HCT116 (cell line): ENCODE measurements at regions not wholly inside any gene's neighbourhood (a gene's known extent, or its start where the extent isn't known, plus 50 kb on each side); places are given as distances from the start of the nearest gene placed in this dataset.

Experiments used
- ATAC-seq: fragments of 200-7000 bp; cut with Tn5 transposase; 2 replicates; pipeline ENCODE4 v1.9.1; 2020; ENCODE audit warnings: mild to moderate bottlenecking, moderate library complexity
- BruUV-seq: library from RNA; stranded (reverse); fragments of 400-500 nt; replicated peaks from 2 replicates; lab custom pipeline; 2021; lab: Mats Ljungman, UMichigan
- CTCF ChIA-PET: fragments of 300-600 bp; sonication (Branson Sonifier 250); formaldehyde crosslinking; loops from one replicate; lab custom pipeline; 2021; ENCODE audit warnings: antibody characterized with exemption; lab: Charles Lee
- POLR2A ChIA-PET: fragments of 300-600, 350-600 bp; sonication (Branson Sonifier 250); formaldehyde crosslinking; loops from one replicate; lab custom pipeline; 2021; ENCODE audit warnings: antibody characterized with exemption; lab: Charles Lee
- RAD21 ChIA-PET, 2 experiments: fragments of 300-600 bp; sonication (Branson Sonifier 250); formaldehyde crosslinking; loops; one replicate each; lab custom pipeline; 2023; ENCODE audit warnings: low total read pairs in 2 of 2; ENCODE audit not compliant: uncharacterized antibody in 2 of 2, unreplicated experiment in 2 of 2, low non-redundant PET in 1 of 2; lab: Charles Lee
- DNase-seq: peaks from one replicate; pipeline ENCODE4 v3.0.0-alpha.2; 2010; ENCODE audit warnings: low read depth, low spot score
- H2AFZ ChIP-seq: fragments of 200-600 bp; shearing (Covaris generic), sonication (generic); 2 replicates; pipeline ENCODE4 v1.6.1; 2017; ENCODE audit warnings: low read depth, mixed run types, mixed read lengths, antibody characterized with exemption, low read length; ENCODE audit not compliant: poor library complexity, severe bottlenecking
- H3K27ac ChIP-seq: 2 replicates; pipeline ENCODE4 v1.5.1; 2012; ENCODE audit warnings: low read depth, low read length
- H3K27me3 ChIP-seq: fragments of 200-600 bp; sonication (generic); 2 replicates; pipeline ENCODE4 v1.6.1; 2016; ENCODE audit warnings: mixed run types, low read length, mixed read lengths; ENCODE audit not compliant: insufficient read depth
- H3K36me3 ChIP-seq, 2 experiments: fragments of 200-500 bp in 1 of 2; fragments of 200-600 bp in 1 of 2; sonication (Bioruptor generic) in 1 of 2; sonication (generic) in 1 of 2; 2 replicates each; pipeline versions ENCODE4 v1.5.1 to v1.6.1; 2014 to 2016; ENCODE audit warnings: low read length in 2 of 2, inconsistent platforms in 1 of 2, mixed read lengths in 1 of 2, mixed run types in 1 of 2; ENCODE audit not compliant: insufficient read depth in 2 of 2, control insufficient read depth in 1 of 2
- H3K4me1 ChIP-seq, 2 experiments: fragments of 200-600 bp in 1 of 2; sonication (generic) in 1 of 2; 2 replicates each; pipeline versions ENCODE4 v1.5.1 to v1.6.1; 2012 to 2017; ENCODE audit warnings: low read length in 2 of 2, inconsistent platforms in 1 of 2, mild to moderate bottlenecking in 1 of 2, mixed read lengths in 1 of 2, mixed run types in 1 of 2, moderate library complexity in 1 of 2; ENCODE audit not compliant: insufficient read depth in 2 of 2, control insufficient read depth in 1 of 2
- H3K4me2 ChIP-seq: fragments of 200-600 bp; sonication (generic); 2 replicates; pipeline ENCODE4 v1.6.1; 2017; ENCODE audit warnings: mixed run types, low read length, mixed read lengths
- H3K4me3 ChIP-seq, 2 experiments: fragments of 200-600 bp in 1 of 2; sonication (generic) in 1 of 2; replicated peaks in 1 of 2; 2 replicates each; pipeline ENCODE4 v1.5.1; 2011 to 2016; ENCODE audit warnings: low read length in 2 of 2, control low read depth in 1 of 2, low read depth in 1 of 2, mild to moderate bottlenecking in 1 of 2, mixed read lengths in 1 of 2, mixed run types in 1 of 2
- H3K79me2 ChIP-seq: fragments of 200-600 bp; sonication (generic); 2 replicates; pipeline ENCODE4 v1.6.1; 2017; ENCODE audit warnings: mild to moderate bottlenecking, mixed run types, low read length, moderate library complexity, mixed read lengths; ENCODE audit not compliant: insufficient read depth
- H3K9ac ChIP-seq: fragments of 200-600 bp; sonication (generic); 2 replicates; pipeline ENCODE4 v1.6.1; 2016; ENCODE audit warnings: low read length, mixed read lengths
- H3K9me2 ChIP-seq: fragments of 200-600 bp; sonication (generic), shearing (Covaris generic); 2 replicates; pipeline ENCODE4 v1.6.1; 2017; ENCODE audit warnings: mixed run types, mild to moderate bottlenecking, moderate library complexity; ENCODE audit not compliant: insufficient read depth
- H3K9me3 ChIP-seq, 2 experiments: fragments of 200-500 bp in 1 of 2; fragments of 200-600 bp in 1 of 2; sonication (Bioruptor generic) in 1 of 2; sonication (generic) in 1 of 2; 2 replicates each; pipeline ENCODE4 v1.6.1; 2014 to 2017; ENCODE audit warnings: low read length in 2 of 2, mixed read lengths in 2 of 2, inconsistent platforms in 1 of 2, low read depth in 1 of 2, mild to moderate bottlenecking in 1 of 2, mixed run types in 1 of 2, moderate library complexity in 1 of 2; ENCODE audit not compliant: control insufficient read depth in 1 of 2, insufficient read depth in 1 of 2
- H4K20me1 ChIP-seq: fragments of 200-600 bp; sonication (generic), shearing (Covaris generic); 2 replicates; pipeline ENCODE4 v1.6.1; 2017; ENCODE audit warnings: mixed run types, mild to moderate bottlenecking, moderate library complexity; ENCODE audit not compliant: insufficient read depth
- CEBPB ChIP-seq: IDR thresholded peaks from 2 replicates; pipeline ENCODE4 v1.6.1; 2012; ENCODE audit warnings: low read depth
- CTCF ChIP-seq, 3 experiments: fragments of 200-600 bp in 1 of 3; sonication (generic) in 1 of 3; IDR thresholded peaks in 2 of 3; conservative IDR thresholded peaks in 1 of 3; 2 replicates each; pipeline ENCODE4 v1.5.1; 2012 to 2017; ENCODE audit warnings: low read depth in 2 of 3, low read length in 2 of 3, antibody characterized with exemption in 1 of 3, borderline replicate concordance in 1 of 3, control low read depth in 1 of 3, mild to moderate bottlenecking in 1 of 3, mixed read lengths in 1 of 3, mixed run types in 1 of 3, moderate library complexity in 1 of 3; ENCODE audit not compliant: insufficient read depth in 1 of 3
- EGR1 ChIP-seq: IDR thresholded peaks from 2 replicates; pipeline ENCODE4 v1.6.1; 2012; ENCODE audit warnings: low read depth
- EZH2phosphoT487 ChIP-seq: fragments of 200-600 bp; IDR thresholded peaks from 2 replicates; pipeline ENCODE4 v1.6.1; 2018; ENCODE audit warnings: antibody characterized with exemption, borderline replicate concordance
- FOSL1 ChIP-seq: IDR thresholded peaks from 2 replicates; pipeline ENCODE4 v1.6.1; 2012; ENCODE audit warnings: low read depth
- JUND ChIP-seq: IDR thresholded peaks from 2 replicates; pipeline ENCODE4 v1.6.1; 2012
- MAX ChIP-seq: IDR thresholded peaks from 2 replicates; pipeline ENCODE4 v1.6.1; 2012
- POLR2A ChIP-seq: IDR thresholded peaks from 2 replicates; pipeline ENCODE4 v1.7.0; 2011; ENCODE audit warnings: borderline replicate concordance; ENCODE audit not compliant: insufficient read depth, insufficient read length; ENCODE audit errors: extremely low read depth
- POLR2AphosphoS5 ChIP-seq: IDR thresholded peaks from 2 replicates; pipeline ENCODE4 v1.6.1; 2011; ENCODE audit warnings: mild to moderate bottlenecking, low read depth, low read length, moderate library complexity
- RAD21 ChIP-seq: IDR thresholded peaks from 2 replicates; pipeline ENCODE4 v1.6.1; 2012; ENCODE audit warnings: low read depth, mild to moderate bottlenecking
- SIN3A ChIP-seq: IDR thresholded peaks from 2 replicates; pipeline ENCODE4 v1.6.1; 2012; ENCODE audit warnings: low read depth
- SP1 ChIP-seq: IDR thresholded peaks from 2 replicates; pipeline ENCODE4 v1.6.1; 2012; ENCODE audit warnings: low read depth
- SRF ChIP-seq: IDR thresholded peaks from 2 replicates; pipeline ENCODE4 v1.6.1; 2012; ENCODE audit warnings: low read depth
- TCF7L2 ChIP-seq: IDR thresholded peaks from 2 replicates; pipeline ENCODE4 v1.7.0; 2011; ENCODE audit warnings: borderline replicate concordance, inconsistent platforms; ENCODE audit not compliant: insufficient read depth, insufficient read length; ENCODE audit errors: extremely low read depth
- YY1 ChIP-seq: IDR thresholded peaks from 2 replicates; pipeline ENCODE4 v1.6.1; 2011; ENCODE audit warnings: low read length, low read depth, moderate library complexity, mild to moderate bottlenecking; ENCODE audit not compliant: insufficient replicate concordance; ENCODE audit errors: extremely low read depth
- ZBTB33 ChIP-seq: IDR thresholded peaks from 2 replicates; pipeline ENCODE4 v1.6.1; 2011; ENCODE audit warnings: mild to moderate bottlenecking, low read length, moderate library complexity; ENCODE audit not compliant: insufficient replicate concordance; ENCODE audit errors: extremely low read depth
- intact Hi-C: fragments of 100-400 bp; cut with micrococcal nuclease; formaldehyde crosslinking; loops from 2 replicates; pipeline ENCODE4 v1.10.0; 2022
- TF ChIP-seq, protein P1 (sequence below): IDR thresholded peaks from 2 replicates; pipeline ENCODE4 v1.6.1; 2012

DNA sequence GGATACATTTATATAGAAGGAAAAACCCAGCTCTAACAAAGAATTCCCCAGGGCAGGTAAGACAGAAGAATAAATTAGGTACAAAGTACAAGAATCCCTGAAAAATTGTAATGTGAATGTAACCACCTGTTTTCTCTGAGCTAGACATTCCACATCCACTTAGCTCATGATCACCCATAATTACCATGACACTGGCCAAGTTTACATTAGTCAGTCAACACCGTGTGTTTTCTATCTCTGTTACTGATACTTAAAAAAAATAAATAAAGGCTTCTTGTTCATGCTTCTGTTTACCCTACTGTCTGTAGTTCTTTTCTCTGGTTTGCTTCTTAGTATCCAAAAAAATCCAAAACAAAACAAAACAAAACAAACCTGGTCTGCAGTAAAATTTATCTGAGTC, 66.0 kb downstream of the CBLL2 start:
- no peak for DNase-seq
- H3K4me2 ChIP-seq = no peak overlapping the region
- no peaks in the 10 kb centered on the region for H4K20me1 ChIP-seq
- no peaks in the 10 kb centered on the region for H3K9me3 ChIP-seq
- H3K9ac ChIP-seq = no peak overlapping the region
- H3K79me2 ChIP-seq = no peaks in the 10 kb centered on the region
- ATAC-seq = no peak
- no peaks in the 10 kb centered on the region for H3K4me1 ChIP-seq
- RAD21 ChIA-PET = no interaction called here
- TF ChIP-seq POLR2A = no peak
- no peak for TF ChIP-seq EGR1
- TF ChIP-seq CTCF (IDR thresholded peaks at IDR 0.05 in 2 of 3, conservative IDR thresholded peaks at IDR 0.05 in 1 of 3; ENCODE audit: borderline replicate concordance in 1 of 3, insufficient read depth in 1 of 3, low read depth in 2 of 3, low read length in 2 of 3) = no peak
- TF ChIP-seq SP1 = no peak
- no peak for TF ChIP-seq JUND
- no peak for TF ChIP-seq RAD21
- TF ChIP-seq, protein P1, sequence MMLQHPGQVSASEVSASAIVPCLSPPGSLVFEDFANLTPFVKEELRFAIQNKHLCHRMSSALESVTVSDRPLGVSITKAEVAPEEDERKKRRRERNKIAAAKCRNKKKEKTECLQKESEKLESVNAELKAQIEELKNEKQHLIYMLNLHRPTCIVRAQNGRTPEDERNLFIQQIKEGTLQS = no peak
- TF ChIP-seq TCF7L2 = no peak
- TF ChIP-seq ZBTB33 = no peak
- no peak for TF ChIP-seq EZH2phosphoT487
- TF ChIP-seq SRF = no peak
- TF ChIP-seq POLR2AphosphoS5 = no peak
- TF ChIP-seq YY1 = no peak
- no peak for TF ChIP-seq FOSL1
- TF ChIP-seq SIN3A = no peak
- no peak for TF ChIP-seq MAX
- TF ChIP-seq CEBPB = no peak
- TF ChIP-seq, all 23 proteins: peak for 0
- BruUV-seq = no TSS peak
- intact Hi-C loops = no loop called here
- H3K4me3 ChIP-seq = no peak overlapping the region
- CTCF ChIA-PET = no interaction called here
- POLR2A ChIA-PET = no interaction called here
- H3K9me2 ChIP-seq = no peaks in the 10 kb centered on the region
- no peak overlapping the region for H3K27ac ChIP-seq
- no peaks in the 10 kb centered on the region for H3K36me3 ChIP-seq
- no peak overlapping the region for H2AFZ ChIP-seq
- H3K27me3 ChIP-seq = no peaks in the 10 kb centered on the region
